ENCODE measurements at regions not wholly inside any gene's neighbourhood (a gene's known extent, or its start where the extent isn't known, plus 50 kb on each side); places are given as distances from the start of the nearest gene placed in this dataset.

- TF ChIP-seq CTCF (IDR thresholded peaks at IDR 0.05; ENCODE audit: extremely low read depth in 1 of 2, insufficient read depth in 1 of 2, low read depth in 1 of 2, low read length in 2 of 2) (no peak), POLR2A (IDR thresholded peaks at IDR 0.05; ENCODE audit: low read depth, low read length) (no peak)
These were observed 324.9 kb upstream of the SPRY2 start for GRCh38 chr13:80665792-80666333.

All from endothelial cell of umbilical vein (primary cell).